H1 (cell line): ENCODE measurements at regions not wholly inside any gene's neighbourhood (a gene's known extent, or its start where the extent isn't known, plus 50 kb on each side); places are given as distances from the start of the nearest gene placed in this dataset.

Experiments
- CTCF ChIA-PET: fragments of 300-600 bp; sonication (Branson Sonifier 250); formaldehyde crosslinking; loops from one replicate; lab custom pipeline; 2021; ENCODE audit not compliant: partially characterized antibody; lab: Charles Lee
- POLR2A ChIA-PET: fragments of 300-600 bp; sonication (Branson Sonifier 250); formaldehyde crosslinking; loops from one replicate; lab custom pipeline; 2021; ENCODE audit warnings: inconsistent platforms; ENCODE audit not compliant: partially characterized antibody; lab: Charles Lee
- DNase-seq, 2 experiments: peaks; one replicate each; pipeline versions ENCODE4 v3.0.0 to v3.0.0-alpha.2; 2010 to 2022; ENCODE audit warnings: low spot score in 2 of 2, low read depth in 1 of 2, mixed read lengths in 1 of 2
- FAIRE-seq: peaks from 2 replicates; lab custom pipeline; 2011; peaks lifted over from hg19 to GRCh38; lab: Jason Lieb, UNC
- H2AFZ ChIP-seq: 2 replicates; pipeline ENCODE4 v1.8.1; 2012; ENCODE audit warnings: low read length, inconsistent platforms
- H2AK5ac ChIP-seq: 2 replicates; pipeline ENCODE4 v1.6.1; 2013; ENCODE audit warnings: low read depth, low read length
- H2BK120ac ChIP-seq: replicated peaks from 2 replicates; pipeline ENCODE3; 2013; ENCODE audit warnings: low read depth, low read length, inconsistent platforms
- H2BK12ac ChIP-seq: 2 replicates; pipeline ENCODE4 v1.6.1; 2013; ENCODE audit warnings: low read depth, low read length
- H2BK15ac ChIP-seq: 2 replicates; pipeline ENCODE4 v1.6.1; 2013; ENCODE audit warnings: low read length
- H2BK20ac ChIP-seq: 2 replicates; pipeline ENCODE4 v1.6.1; 2013; ENCODE audit warnings: low read length
- H2BK5ac ChIP-seq: 2 replicates; pipeline ENCODE4 v1.6.1; 2013; ENCODE audit warnings: low read depth, low read length
- H3K14ac ChIP-seq: 2 replicates; pipeline ENCODE4 v1.6.1; 2013; ENCODE audit warnings: inconsistent platforms; ENCODE audit not compliant: insufficient read length
- H3K18ac ChIP-seq: 2 replicates; pipeline ENCODE4 v1.6.1; 2013; ENCODE audit warnings: low read length; ENCODE audit errors: extremely low read depth
- H3K23ac ChIP-seq: 2 replicates; pipeline ENCODE4 v1.6.1; 2013; ENCODE audit warnings: inconsistent platforms; ENCODE audit not compliant: insufficient read length
- H3K23me2 ChIP-seq: 2 replicates; pipeline ENCODE4 v1.6.1; 2013; ENCODE audit warnings: low read depth, low read length
- H3K27ac ChIP-seq: 2 replicates; pipeline ENCODE4 v1.6.1; 2011; ENCODE audit warnings: low read depth, low read length, inconsistent platforms
- H3K27me3 ChIP-seq, 4 experiments: replicated peaks in 1 of 4; 1 replicate in 1 of 4; 2 replicates in 3 of 4; pipeline versions ENCODE4 v1.6.1 to v1.8.1; 2011 to 2013; ENCODE audit warnings: low read length in 3 of 4, mild to moderate bottlenecking in 3 of 4, inconsistent platforms in 2 of 4, mixed read lengths in 2 of 4, moderate library complexity in 1 of 4; ENCODE audit not compliant: control insufficient read depth in 3 of 4, insufficient read depth in 3 of 4; ENCODE audit errors: extremely low read depth in 1 of 4
- H3K36me3 ChIP-seq, 4 experiments: 2 replicates each; pipeline versions ENCODE4 v1.6.1 to v1.8.1; 2011 to 2013; ENCODE audit warnings: mild to moderate bottlenecking in 4 of 4, low read length in 3 of 4, moderate library complexity in 2 of 4, control low read depth in 1 of 4, inconsistent platforms in 1 of 4; ENCODE audit not compliant: insufficient read depth in 4 of 4, control insufficient read depth in 2 of 4
- H3K4ac ChIP-seq: replicated peaks from 2 replicates; pipeline ENCODE3; 2013; ENCODE audit warnings: low read length, low read depth, mixed read lengths, inconsistent platforms; ENCODE audit not compliant: insufficient read length
- H3K4me1 ChIP-seq, 4 experiments: replicated peaks in 1 of 4; 1 replicate in 1 of 4; 2 replicates in 3 of 4; pipeline versions ENCODE4 v1.6.1 to v1.8.1; 2011 to 2013; ENCODE audit warnings: low read length in 3 of 4, inconsistent platforms in 2 of 4, mixed read lengths in 1 of 4; ENCODE audit not compliant: insufficient read depth in 4 of 4, control insufficient read depth in 3 of 4
- H3K4me2 ChIP-seq, 2 experiments: 2 replicates each; pipeline versions ENCODE4 v1.6.1 to v1.8.1; 2011 to 2013; ENCODE audit warnings: low read depth in 2 of 2, low read length in 2 of 2, control low read depth in 1 of 2, inconsistent platforms in 1 of 2, mild to moderate bottlenecking in 1 of 2; ENCODE audit not compliant: insufficient read depth in 1 of 2
- H3K4me3 ChIP-seq, 4 experiments: fragments of 200-600, 300-600 bp in 1 of 4; sonication (generic), shearing (Covaris generic), sonication (Bioruptor Twin) in 1 of 4; 2 replicates each; pipeline versions ENCODE4 v1.5.1 to v1.8.1; 2011 to 2016; ENCODE audit warnings: low read length in 4 of 4, low read depth in 3 of 4, control low read depth in 2 of 4, inconsistent platforms in 2 of 4, mild to moderate bottlenecking in 2 of 4, mixed read lengths in 1 of 4, moderate library complexity in 1 of 4; ENCODE audit not compliant: insufficient read depth in 2 of 4; ENCODE audit errors: extremely low read depth in 1 of 4
- H3K56ac ChIP-seq: replicated peaks from 2 replicates; pipeline ENCODE3; 2013; ENCODE audit warnings: low read depth, mild to moderate bottlenecking, mixed read lengths, low read length, inconsistent platforms; ENCODE audit not compliant: insufficient read length
- H3K79me1 ChIP-seq: 2 replicates; pipeline ENCODE4 v1.6.1; 2013; ENCODE audit warnings: low read depth, low read length, control low read depth
- H3K79me2 ChIP-seq, 2 experiments: 2 replicates each; pipeline versions ENCODE4 v1.6.1 to v1.8.1; 2012 to 2013; ENCODE audit warnings: low read length in 2 of 2, mild to moderate bottlenecking in 2 of 2, inconsistent platforms in 1 of 2; ENCODE audit not compliant: insufficient read depth in 2 of 2, control insufficient read depth in 1 of 2
- H3K9ac ChIP-seq, 4 experiments: replicated peaks in 1 of 4; 1 replicate in 1 of 4; 2 replicates in 3 of 4; pipeline versions ENCODE4 v1.6.1 to v1.8.1; 2011 to 2013; ENCODE audit warnings: low read depth in 3 of 4, low read length in 3 of 4, control low read depth in 2 of 4, mild to moderate bottlenecking in 2 of 4, moderate library complexity in 2 of 4, inconsistent platforms in 1 of 4; ENCODE audit errors: extremely low read depth in 1 of 4
- H3K9me3 ChIP-seq, 2 experiments: 2 replicates each; pipeline versions ENCODE4 v1.6.1 to v1.8.1; 2012 to 2013; ENCODE audit warnings: mild to moderate bottlenecking in 2 of 2, moderate library complexity in 2 of 2, control low read depth in 1 of 2, inconsistent platforms in 1 of 2, low read depth in 1 of 2, low read length in 1 of 2, mixed read lengths in 1 of 2; ENCODE audit not compliant: insufficient read depth in 2 of 2
- H4K20me1 ChIP-seq, 2 experiments: replicated peaks in 1 of 2; 2 replicates each; pipeline versions ENCODE3 to v1.8.1; 2011 to 2013; ENCODE audit warnings: inconsistent platforms in 2 of 2, low read length in 2 of 2, mild to moderate bottlenecking in 1 of 2; ENCODE audit not compliant: insufficient read depth in 2 of 2, control insufficient read depth in 1 of 2
- H4K5ac ChIP-seq: 2 replicates; pipeline ENCODE4 v1.6.1; 2013; ENCODE audit warnings: low read length, low read depth, mixed read lengths, inconsistent platforms; ENCODE audit not compliant: insufficient read length
- H4K8ac ChIP-seq: 2 replicates; pipeline ENCODE4 v1.8.0; 2013; ENCODE audit warnings: mild to moderate bottlenecking, moderate library complexity, low read length, inconsistent platforms; ENCODE audit not compliant: insufficient read depth; ENCODE audit errors: extremely low read depth
- H4K91ac ChIP-seq: replicated peaks from 2 replicates; pipeline ENCODE3; 2013; ENCODE audit warnings: low read length, mixed read lengths, inconsistent platforms; ENCODE audit not compliant: insufficient read length
- BCL11A ChIP-seq, 2 experiments: IDR thresholded peaks; one replicate each; pipeline ENCODE4 v1.6.1; 2011; ENCODE audit warnings: low read depth in 2 of 2, low read length in 2 of 2, mild to moderate bottlenecking in 2 of 2
- BRCA1 ChIP-seq: IDR thresholded peaks from 2 replicates; pipeline ENCODE4 v1.6.1; 2012; ENCODE audit warnings: low read depth, low read length, improper control_type of control experiment
- E2F6 ChIP-seq: IDR thresholded peaks from 2 replicates; pipeline ENCODE4 v1.6.1; 2012; ENCODE audit warnings: inconsistent platforms
- EGR1 ChIP-seq: IDR thresholded peaks from 2 replicates; pipeline ENCODE4 v1.6.1; 2011; ENCODE audit warnings: low read depth, low read length, borderline replicate concordance
- GABPA ChIP-seq: IDR thresholded peaks from 2 replicates; pipeline ENCODE4 v1.6.1; 2011; ENCODE audit warnings: mild to moderate bottlenecking, low read length, moderate library complexity, borderline replicate concordance; ENCODE audit not compliant: insufficient read depth
- HDAC2 ChIP-seq, 2 experiments: fragments of 300-600 bp in 1 of 2; sonication (generic) in 1 of 2; IDR thresholded peaks; 2 replicates each; pipeline ENCODE4 v1.6.1; 2011 to 2012; ENCODE audit warnings: low read depth in 2 of 2, low read length in 2 of 2, mild to moderate bottlenecking in 2 of 2, moderate library complexity in 2 of 2, borderline replicate concordance in 1 of 2, inconsistent platforms in 1 of 2
- HDAC6 ChIP-seq: IDR thresholded peaks from one replicate; pipeline ENCODE4 v1.7.1; 2012; ENCODE audit warnings: low read depth, mild to moderate bottlenecking, inconsistent platforms, low read length, moderate library complexity
- JUND ChIP-seq: IDR thresholded peaks from 2 replicates; pipeline ENCODE4 v1.6.1; 2011; ENCODE audit warnings: mild to moderate bottlenecking, improper control_type of control experiment, low read length
- KDM1A ChIP-seq: fragments of 200-600, 300-600 bp; sonication (generic); IDR thresholded peaks from 2 replicates; pipeline ENCODE4 v1.7.1; 2016; ENCODE audit warnings: mild to moderate bottlenecking, low read length, borderline replicate concordance
- POLR2A ChIP-seq, 2 experiments: IDR thresholded peaks; 1 replicate in 1 of 2; 2 replicates in 1 of 2; pipeline ENCODE4 v1.6.1; 2011; ENCODE audit warnings: low read depth in 2 of 2, low read length in 2 of 2, mild to moderate bottlenecking in 2 of 2; ENCODE audit errors: control extremely low read depth in 1 of 2
- RBBP5 ChIP-seq: IDR thresholded peaks from 2 replicates; pipeline ENCODE4 v1.7.1; 2012; ENCODE audit warnings: low read depth, mild to moderate bottlenecking, inconsistent platforms, low read length, moderate library complexity, borderline replicate concordance
- SRF ChIP-seq: IDR thresholded peaks from 2 replicates; pipeline ENCODE4 v1.6.1; 2011; ENCODE audit warnings: mild to moderate bottlenecking, low read depth, low read length, moderate library complexity
- SUZ12 ChIP-seq: fragments of 200-600 bp; sonication (generic); IDR thresholded peaks from 2 replicates; pipeline ENCODE4 v1.6.1; 2012; ENCODE audit warnings: mild to moderate bottlenecking, inconsistent platforms, low read length, moderate library complexity, mixed read lengths
- TEAD4 ChIP-seq: IDR thresholded peaks from 2 replicates; pipeline ENCODE4 v1.6.1; 2012; ENCODE audit warnings: low read depth, low read length, inconsistent platforms, mixed read lengths
- YY1 ChIP-seq: IDR thresholded peaks from 2 replicates; pipeline ENCODE4 v1.6.1; 2011; ENCODE audit warnings: low read depth, mild to moderate bottlenecking, low read length
- WGBS, 2 experiments: shearing (Covaris generic) in 1 of 2; methylation state at CpG; one replicate each; pipeline versions ENCODE4 v1.1.6 to v1.1.7; 2013 to 2015; ENCODE audit warnings: low lambda C conversion rate in 2 of 2, mixed read lengths in 2 of 2, inconsistent platforms in 1 of 2, low coverage in 1 of 2, missing lambda C conversion rate in 1 of 2; ENCODE audit not compliant: insufficient replicate concordance in 2 of 2, insufficient coverage in 1 of 2, insufficient read length in 1 of 2; ENCODE audit errors: extremely low coverage in 1 of 2, missing lambda C conversion rate in 1 of 2; 5-methylcytosine and 5-hydroxymethylcytosine counted together

- Histone ChIP-seq H2BK15ac (no peak overlapping the region), H2AFZ (no peak overlapping the region), H3K79me1 (no peaks in the 10 kb centered on the region), H3K27ac (no peak overlapping the region), H3K4me2 (no peak overlapping the region), H3K9me3 (no peaks in the 10 kb centered on the region), H3K4me1 (no peaks in the 10 kb centered on the region), H3K14ac (no peak overlapping the region), H2BK12ac (no peak overlapping the region), H2BK5ac (no peak overlapping the region), H3K23me2 (no peaks in the 10 kb centered on the region), H4K20me1 (no peaks in the 10 kb centered on the region), H3K56ac (no peak overlapping the region), H3K36me3 (no peaks in the 10 kb centered on the region), H3K23ac (no peak overlapping the region), H3K79me2 (no peaks in the 10 kb centered on the region), H4K91ac (no peak overlapping the region), H4K5ac (no peak overlapping the region), H3K27me3 (no peaks in the 10 kb centered on the region), H3K9ac (no peak overlapping the region), H3K18ac (no peak overlapping the region), H2BK20ac (no peak overlapping the region), H2BK120ac (no peak overlapping the region), H3K4ac (no peak overlapping the region), H2AK5ac (no peak overlapping the region), H4K8ac (no peak overlapping the region), H3K4me3 (no peak overlapping the region)
- WGBS, 2 experiments = 100% methylated on average over 2 of the region's 2 CpGs; no CpG with 5 or more reads in 1 of the 2 experiments
- ChIA-PET CTCF (interaction anchor here (0.6 to 4.3 kb wide), 9 partner anchors 8 to 397 kb away, joined by 3 to 26 read pairs (median 5); no protein-coding TSS in a partner anchor), POLR2A (no interaction called here)
- no peak for DNase-seq
- FAIRE-seq = no peak
- TF ChIP-seq JUND (no peak), YY1 (no peak), KDM1A (no peak), POLR2A (IDR thresholded peaks at IDR 0.05; ENCODE audit: control extremely low read depth in 1 of 2, low read depth in 2 of 2, low read length in 2 of 2) (no peak), HDAC6 (no peak), E2F6 (no peak), TEAD4 (no peak), SRF (no peak), EGR1 (no peak), SUZ12 (no peak), GABPA (no peak), RBBP5 (no peak), BCL11A (IDR thresholded peaks at IDR 0.05; ENCODE audit: low read depth in 2 of 2, low read length in 2 of 2) (no peak), BRCA1 (no peak), HDAC2 (IDR thresholded peaks at IDR 0.05; ENCODE audit: borderline replicate concordance in 1 of 2, low read depth in 2 of 2, low read length in 2 of 2) (no peak)
These were observed 162.5 kb downstream of the TTC32 start for GRCh38 chr2:19739256-19739655.
